A673 (cell line): ENCODE measurements at regions not wholly inside any gene's neighbourhood (a gene's known extent, or its start where the extent isn't known, plus 50 kb on each side); places are given as distances from the start of the nearest gene placed in this dataset.

ENCODE experiments used
- BruUV-seq: library from RNA; stranded (reverse); fragments of 400-500 nt; replicated peaks from 2 replicates; lab custom pipeline; 2021; lab: Mats Ljungman, UMichigan
- CTCF ChIA-PET: fragments of 300-600 bp; sonication (Branson Sonifier 250); formaldehyde crosslinking; loops from one replicate; lab custom pipeline; 2022; ENCODE audit warnings: antibody characterized with exemption; lab: Charles Lee
- POLR2A ChIA-PET: fragments of 300-600 bp; sonication (Branson Sonifier 250); formaldehyde crosslinking; loops from one replicate; lab custom pipeline; 2022; ENCODE audit warnings: antibody characterized with exemption; ENCODE audit not compliant: low non-redundant PET; lab: Charles Lee
- DNase-seq: peaks from one replicate; pipeline ENCODE4 v3.0.0-alpha.2; 2015; ENCODE audit warnings: low spot score
- H3K27ac ChIP-seq: fragments of 200-600 bp; sonication (generic); 2 replicates; pipeline ENCODE4 v1.5.1; 2016; ENCODE audit warnings: mixed run types, low read depth, mild to moderate bottlenecking, mixed read lengths, antibody characterized with exemption, low read length; ENCODE audit not compliant: poor library complexity, severe bottlenecking
- H3K27me3 ChIP-seq: fragments of 200-600 bp; sonication (generic); replicated peaks from 2 replicates; pipeline ENCODE4 v1.6.1; 2017; ENCODE audit warnings: mixed run types, low read depth, mild to moderate bottlenecking, mixed read lengths, antibody characterized with exemption, low read length; ENCODE audit not compliant: insufficient read depth, poor library complexity
- H3K36me3 ChIP-seq: fragments of 200-600 bp; sonication (generic); 2 replicates; pipeline ENCODE4 v1.6.1; 2016; ENCODE audit warnings: mixed run types, mild to moderate bottlenecking, mixed read lengths, antibody characterized with exemption, low read length; ENCODE audit not compliant: insufficient read depth, poor library complexity, severe bottlenecking
- H3K4me1 ChIP-seq: fragments of 200-600 bp; sonication (generic); 2 replicates; pipeline ENCODE4 v1.6.1; 2017; ENCODE audit warnings: mixed run types, mild to moderate bottlenecking, mixed read lengths, antibody characterized with exemption, low read length; ENCODE audit not compliant: insufficient read depth, poor library complexity, severe bottlenecking
- H3K4me3 ChIP-seq: fragments of 200-600 bp; sonication (generic); 2 replicates; pipeline ENCODE4 v1.5.1; 2016; ENCODE audit warnings: low read depth, mixed run types, mild to moderate bottlenecking, mixed read lengths, low read length; ENCODE audit not compliant: poor library complexity, severe bottlenecking
- H3K9me3 ChIP-seq: fragments of 200-600 bp; sonication (generic); 2 replicates; pipeline ENCODE4 v1.6.1; 2016; ENCODE audit warnings: mixed run types, low read depth, mild to moderate bottlenecking, mixed read lengths, antibody characterized with exemption, low read length; ENCODE audit not compliant: poor library complexity, severe bottlenecking
- EZH2 ChIP-seq: fragments of 200-600 bp; sonication (generic); IDR thresholded peaks from 2 replicates; pipeline ENCODE4 v1.6.1; 2017; ENCODE audit warnings: borderline replicate concordance, low read depth, mild to moderate bottlenecking, mixed read lengths, antibody characterized with exemption, low read length; ENCODE audit not compliant: poor library complexity, severe bottlenecking
- intact Hi-C: fragments of 100-400 bp; cut with micrococcal nuclease; formaldehyde crosslinking; loops from one replicate; pipeline ENCODE4 v1.10.0; 2022; ENCODE audit not compliant: unreplicated experiment
- TF ChIP-seq, protein P1 (sequence below): fragments of 300-800, 200-600 bp; sonication (generic); conservative IDR thresholded peaks from 2 replicates; pipeline ENCODE4 v1.5.1; 2017; ENCODE audit warnings: low read depth, mild to moderate bottlenecking, antibody characterized with exemption, low read length, moderate library complexity, mixed read lengths

DNA sequence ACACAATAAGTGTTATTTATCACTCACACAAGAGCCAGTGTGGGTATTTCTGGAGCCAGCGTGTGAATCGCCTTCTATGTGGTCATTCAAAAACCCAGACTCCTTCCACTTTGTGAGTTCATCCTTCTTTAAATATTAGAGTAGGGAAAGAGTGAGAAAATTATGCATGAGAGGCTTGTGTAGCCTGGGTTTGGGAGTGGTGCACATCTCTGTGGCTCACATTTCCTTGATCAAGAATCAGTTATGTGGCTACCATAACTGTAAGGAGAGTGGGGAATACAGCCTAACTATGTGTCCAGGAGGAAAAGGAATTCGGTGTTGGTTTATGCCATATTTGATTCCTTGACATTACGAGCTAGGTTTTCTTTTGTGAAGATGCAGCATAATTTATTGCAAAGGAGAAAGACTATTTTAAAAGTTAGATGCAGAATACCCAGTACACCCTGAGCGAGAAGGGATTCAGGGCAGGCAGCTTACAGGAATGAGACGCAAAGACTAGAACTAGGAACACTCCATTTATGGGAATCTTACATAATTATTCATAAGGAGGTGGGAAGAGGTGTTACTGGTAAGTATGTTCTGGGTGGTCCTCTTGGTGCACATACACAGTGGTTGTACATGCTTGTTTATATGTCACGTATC is 638.5 kb downstream of the COL12A1 start:
- BruUV-seq, result no TSS peak
- TF ChIP-seq, protein P1, sequence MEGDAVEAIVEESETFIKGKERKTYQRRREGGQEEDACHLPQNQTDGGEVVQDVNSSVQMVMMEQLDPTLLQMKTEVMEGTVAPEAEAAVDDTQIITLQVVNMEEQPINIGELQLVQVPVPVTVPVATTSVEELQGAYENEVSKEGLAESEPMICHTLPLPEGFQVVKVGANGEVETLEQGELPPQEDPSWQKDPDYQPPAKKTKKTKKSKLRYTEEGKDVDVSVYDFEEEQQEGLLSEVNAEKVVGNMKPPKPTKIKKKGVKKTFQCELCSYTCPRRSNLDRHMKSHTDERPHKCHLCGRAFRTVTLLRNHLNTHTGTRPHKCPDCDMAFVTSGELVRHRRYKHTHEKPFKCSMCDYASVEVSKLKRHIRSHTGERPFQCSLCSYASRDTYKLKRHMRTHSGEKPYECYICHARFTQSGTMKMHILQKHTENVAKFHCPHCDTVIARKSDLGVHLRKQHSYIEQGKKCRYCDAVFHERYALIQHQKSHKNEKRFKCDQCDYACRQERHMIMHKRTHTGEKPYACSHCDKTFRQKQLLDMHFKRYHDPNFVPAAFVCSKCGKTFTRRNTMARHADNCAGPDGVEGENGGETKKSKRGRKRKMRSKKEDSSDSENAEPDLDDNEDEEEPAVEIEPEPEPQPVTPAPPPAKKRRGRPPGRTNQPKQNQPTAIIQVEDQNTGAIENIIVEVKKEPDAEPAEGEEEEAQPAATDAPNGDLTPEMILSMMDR, result no peak
- no peak for TF ChIP-seq EZH2
- Histone ChIP-seq H3K27me3 (no peaks in the 10 kb centered on the region), H3K36me3 (no peaks in the 10 kb centered on the region), H3K4me3 (no peak overlapping the region), H3K27ac (no peak overlapping the region), H3K9me3 (no peaks in the 10 kb centered on the region), H3K4me1 (no peaks in the 10 kb centered on the region)
- intact Hi-C loops, result no loop called here
- no peak for DNase-seq
- POLR2A ChIA-PET, result no interaction called here
- CTCF ChIA-PET, result no interaction called here

DNA sequence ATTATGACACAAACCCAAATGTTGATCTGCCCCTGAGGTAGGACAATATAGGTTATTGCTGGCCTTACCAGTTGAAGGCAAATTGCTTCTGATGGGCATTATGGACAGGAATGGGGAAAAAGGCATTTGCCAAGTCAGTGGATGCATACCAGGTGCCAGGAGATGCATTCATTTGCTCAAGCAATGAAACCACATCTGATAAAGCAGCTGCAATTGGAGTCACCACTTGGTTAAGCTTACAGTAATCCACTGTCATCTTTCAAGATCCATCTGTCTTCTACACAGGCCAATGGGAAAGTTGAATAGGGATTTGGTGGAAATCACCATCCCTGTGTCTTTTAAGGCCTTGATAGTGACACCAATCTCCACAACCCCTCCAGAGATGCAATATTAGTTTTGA is 648.6 kb downstream of the COL12A1 start:
- Histone ChIP-seq H3K27me3 (no peaks in the 10 kb centered on the region), H3K36me3 (no peaks in the 10 kb centered on the region), H3K4me1 (no peaks in the 10 kb centered on the region), H3K27ac (no peak overlapping the region), H3K9me3 (no peaks in the 10 kb centered on the region), H3K4me3 (no peak overlapping the region)
- DNase-seq, result no peak
- ChIA-PET CTCF (no interaction called here), POLR2A (interaction anchor here (0.6 kb wide), 1 partner anchor 588 kb away, joined by 3 read pairs; no protein-coding TSS in a partner anchor)
- BruUV-seq, result no TSS peak
- intact Hi-C loops, result no loop called here
- TF ChIP-seq, protein P1, result no peak
- no peak for TF ChIP-seq EZH2

DNA sequence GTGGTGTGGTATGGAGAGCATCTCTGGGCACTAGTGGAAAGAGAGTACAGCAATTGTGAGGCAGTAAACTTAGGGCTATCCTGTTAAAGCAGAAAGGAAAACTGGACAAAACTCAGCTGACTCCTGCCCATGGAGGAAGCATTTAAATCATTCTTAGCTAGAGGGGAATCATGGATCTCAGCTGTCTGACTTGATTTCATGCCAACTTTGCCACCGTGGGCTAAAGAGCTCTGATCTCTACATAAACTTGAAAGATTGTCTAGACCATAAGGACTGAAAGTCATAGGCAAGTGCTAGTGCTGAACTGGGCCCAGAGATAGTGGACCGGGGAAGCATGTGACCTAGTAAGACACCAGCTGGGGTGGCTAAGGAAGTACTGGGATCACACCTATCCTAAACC is 651.8 kb downstream of the COL12A1 start:
- Histone ChIP-seq H3K27ac (no peak overlapping the region), H3K27me3 (no peaks in the 10 kb centered on the region), H3K36me3 (no peaks in the 10 kb centered on the region), H3K4me1 (no peaks in the 10 kb centered on the region), H3K4me3 (no peak overlapping the region), H3K9me3 (no peaks in the 10 kb centered on the region)
- intact Hi-C loops, result no loop called here
- TF ChIP-seq EZH2, result no peak
- TF ChIP-seq, protein P1, result no peak
- CTCF ChIA-PET, result no interaction called here
- no peak for DNase-seq
- POLR2A ChIA-PET, result no interaction called here
- BruUV-seq, result no TSS peak
